Gastrocnemius medialis (tissue), 4 donors: ENCODE measurements at regions not wholly inside any gene's neighbourhood (a gene's known extent, or its start where the extent isn't known, plus 50 kb on each side); places are given as distances from the start of the nearest gene placed in this dataset.

Experiments used
- CTCF ChIP-seq, 5 experiments: fragments of 450-650 bp in 3 of 5; fragments of 200-600 bp in 2 of 5; sonication (generic) in 2 of 5; IDR thresholded peaks in 4 of 5; conservative IDR thresholded peaks in 1 of 5; 1 replicate in 4 of 5; 2 replicates in 1 of 5; pipeline ENCODE4 v1.5.1; 2016 to 2019; ENCODE audit warnings: antibody characterized with exemption in 5 of 5, mild to moderate bottlenecking in 3 of 5, moderate library complexity in 3 of 5
- POLR2A ChIP-seq, 2 donors: fragments of 450-650 bp; IDR thresholded peaks; one replicate each; pipeline ENCODE4 v1.6.1; 2017; ENCODE audit warnings: antibody characterized with exemption in 2 of 2, mild to moderate bottlenecking in 2 of 2, moderate library complexity in 2 of 2

- TF ChIP-seq CTCF (IDR thresholded peaks at IDR 0.05 in 4 of 5, conservative IDR thresholded peaks at IDR 0.05 in 1 of 5) (no peak), POLR2A (IDR thresholded peaks at IDR 0.05) (no peak)
Measured at GRCh38 chr13:95444006-95444730, 108.4 kb upstream of the CLDN10 start.
